Esophagus (tissue), 2 donors: ENCODE measurements at regions not wholly inside any gene's neighbourhood (a gene's known extent, or its start where the extent isn't known, plus 50 kb on each side); places are given as distances from the start of the nearest gene placed in this dataset.

ENCODE experiments used
- H3K27ac ChIP-seq, 2 donors: one replicate each; pipeline ENCODE4 v1.5.1; 2013; ENCODE audit warnings: low read depth in 2 of 2, mild to moderate bottlenecking in 2 of 2, inconsistent platforms in 1 of 2, low read length in 1 of 2, moderate library complexity in 1 of 2
- H3K27me3 ChIP-seq, 2 donors: one replicate each; pipeline ENCODE4 v1.6.1; 2013; ENCODE audit warnings: low read length in 2 of 2, control low read depth in 1 of 2, mild to moderate bottlenecking in 1 of 2; ENCODE audit not compliant: insufficient read depth in 2 of 2, control insufficient read depth in 1 of 2
- H3K36me3 ChIP-seq, 2 donors: one replicate each; pipeline ENCODE4 v1.6.1; 2013; ENCODE audit warnings: low read length in 1 of 2; ENCODE audit not compliant: control insufficient read depth in 2 of 2, insufficient read depth in 2 of 2
- H3K4me1 ChIP-seq, 2 donors: one replicate each; pipeline ENCODE4 v1.6.1; 2013; ENCODE audit warnings: low read length in 1 of 2; ENCODE audit not compliant: control insufficient read depth in 2 of 2, insufficient read depth in 2 of 2
- H3K4me3 ChIP-seq, 2 donors: one replicate each; pipeline ENCODE4 v1.5.1; 2013; ENCODE audit warnings: low read length in 2 of 2, mild to moderate bottlenecking in 2 of 2, low read depth in 1 of 2, moderate library complexity in 1 of 2
- H3K9me3 ChIP-seq, 2 donors: one replicate each; pipeline ENCODE4 v1.6.1; 2013; ENCODE audit warnings: mild to moderate bottlenecking in 2 of 2, low read depth in 1 of 2, low read length in 1 of 2, moderate library complexity in 1 of 2; ENCODE audit not compliant: control insufficient read depth in 2 of 2, insufficient read depth in 1 of 2
- WGBS, 2 donors: extraction: QIAGEN DNeasy Blood & Tissue Kit; methylation state at CpG; one replicate each; pipeline ENCODE4 v1.1.7; 2013; 5-methylcytosine and 5-hydroxymethylcytosine counted together
- donor health status: healthy with polysubstance abuse.
- donor health status: Bipolar disorder and iron deficiency.

DNA sequence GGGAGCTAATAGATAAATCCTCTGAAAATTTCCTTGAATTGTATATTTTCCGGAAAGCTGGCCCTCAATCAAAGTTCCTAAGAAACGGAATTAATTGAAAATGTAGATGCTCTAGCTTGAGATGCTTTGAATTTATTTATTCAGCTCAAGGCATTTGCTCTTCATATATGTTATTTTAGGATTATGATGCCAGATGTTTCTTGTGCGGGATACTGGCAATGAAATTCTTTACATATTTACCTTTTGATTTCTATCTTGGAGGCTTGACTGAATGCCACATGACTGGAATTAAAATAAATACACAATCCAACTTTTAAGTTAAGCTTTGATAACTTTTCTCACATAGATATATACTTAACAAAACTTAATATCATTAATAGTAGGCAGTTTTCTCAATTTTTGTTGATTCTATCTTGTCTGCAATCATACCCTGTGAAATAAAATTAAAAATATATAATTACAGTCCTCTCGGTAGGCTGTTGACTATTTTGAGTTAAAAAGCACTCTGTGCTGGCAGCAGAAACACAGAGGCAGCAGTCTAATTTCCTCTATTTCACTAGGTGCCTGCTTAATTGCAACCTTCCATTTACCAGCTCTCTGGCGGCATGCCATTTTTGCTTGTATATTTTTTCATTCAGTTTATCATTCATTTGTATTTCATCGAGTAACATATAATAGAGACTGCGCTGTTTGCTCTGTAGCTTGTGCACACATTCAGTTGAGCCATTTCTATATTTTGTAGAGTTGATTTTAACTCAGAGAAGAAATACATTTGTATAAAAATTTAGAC, 991.5 kb downstream of the ADGRL3 start:
- peaks cover 0 to 4% of the 10 kb centered on the region in 2 donors for H3K9me3 ChIP-seq
- 55 to 59% methylated on average over 7 of the region's 7 CpGs for WGBS, 2 donors

DNA sequence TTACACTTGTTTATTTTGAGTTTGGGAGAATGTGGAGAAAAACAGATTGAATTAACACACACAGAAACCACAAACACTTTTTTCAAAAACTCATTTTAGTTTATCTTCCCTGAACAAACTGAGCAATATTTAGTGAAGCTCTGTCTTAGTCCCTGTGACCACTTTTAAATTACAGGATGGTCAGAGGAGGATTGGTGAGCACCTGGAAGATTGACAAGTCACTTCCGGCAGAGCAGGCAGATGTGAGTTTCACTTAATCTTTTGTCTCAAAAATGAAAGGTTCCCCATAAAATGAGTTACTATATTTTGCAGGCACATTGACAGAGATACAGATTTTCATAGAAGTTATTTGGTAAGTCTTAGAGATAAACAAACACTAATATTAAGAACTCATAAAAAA, 970.1 kb downstream of the ADGRL3 start:
- WGBS, 2 donors: 54 to 63% methylated on average over 1 of the region's 1 CpG
- H3K4me1 ChIP-seq: no peaks in the 10 kb centered on the region
- H3K27ac ChIP-seq: no peak overlapping the region

More for the DNA sequence above, 991.5 kb downstream of the ADGRL3 start:
- no peaks in the 10 kb centered on the region for H3K27me3 ChIP-seq
- H3K4me3 ChIP-seq: no peak overlapping the region
- H3K36me3 ChIP-seq: no peaks in the 10 kb centered on the region
- no peaks in the 10 kb centered on the region for H3K4me1 ChIP-seq
- H3K27ac ChIP-seq: no peak overlapping the region

DNA sequence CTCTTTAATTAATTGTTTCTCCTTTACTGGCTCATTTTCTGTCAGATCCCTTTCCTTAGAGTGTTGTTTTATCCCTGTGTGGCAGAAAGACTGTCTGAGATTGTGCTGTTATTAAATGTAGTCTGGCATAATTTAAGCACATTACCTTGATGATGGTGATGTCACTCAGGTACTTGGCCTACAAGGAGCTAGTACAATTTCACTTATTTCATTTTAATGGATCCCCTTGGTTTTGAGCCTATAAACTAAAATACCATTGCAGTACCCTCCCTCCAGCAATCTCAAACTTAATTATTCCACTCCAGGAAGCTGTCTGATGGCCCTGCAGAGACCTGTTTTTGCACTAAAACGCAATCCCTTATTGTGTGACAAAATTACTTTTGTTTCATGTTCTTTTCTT, 968.6 kb downstream of the ADGRL3 start:
- no peak overlapping the region for H3K27ac ChIP-seq
- no peaks in the 10 kb centered on the region for H3K27me3 ChIP-seq
- 62 to 81% methylated on average over 1 of the region's 1 CpG for WGBS, 2 donors
- no peaks in the 10 kb centered on the region for H3K4me1 ChIP-seq
- no peaks in the 10 kb centered on the region for H3K36me3 ChIP-seq
- no peak overlapping the region for H3K4me3 ChIP-seq
- no peaks in the 10 kb centered on the region for H3K9me3 ChIP-seq

More for the DNA sequence above, 970.1 kb downstream of the ADGRL3 start:
- Histone ChIP-seq H3K9me3 (no peaks in the 10 kb centered on the region), H3K4me3 (no peak overlapping the region), H3K27me3 (no peaks in the 10 kb centered on the region), H3K36me3 (no peaks in the 10 kb centered on the region)

DNA sequence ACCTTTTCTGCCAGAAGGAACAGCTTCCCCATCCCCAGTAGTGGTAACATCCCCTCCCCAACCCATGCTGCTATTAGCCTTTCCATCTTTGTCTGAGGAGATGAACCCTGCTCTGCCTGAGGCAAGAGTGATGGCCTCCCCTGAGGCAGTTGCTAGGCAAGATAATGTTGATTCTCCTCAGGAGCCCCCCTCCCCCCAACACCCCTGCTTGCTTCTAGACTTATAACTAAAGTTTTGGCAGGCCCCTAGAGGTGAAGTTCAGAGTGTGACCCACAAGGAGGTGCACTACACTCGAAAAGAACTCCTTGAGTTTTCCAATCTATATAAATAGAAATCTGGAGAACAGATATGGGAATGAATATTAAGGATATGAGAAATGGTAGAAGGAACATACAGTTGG, 962.5 kb downstream of the ADGRL3 start:
- Histone ChIP-seq H3K27ac (no peak overlapping the region), H3K36me3 (no peaks in the 10 kb centered on the region), H3K9me3 (peaks cover 0 to 3% of the 10 kb centered on the region in 2 donors), H3K27me3 (no peaks in the 10 kb centered on the region), H3K4me3 (no peak overlapping the region), H3K4me1 (no peaks in the 10 kb centered on the region)
- WGBS, 2 donors: 58 to 77% methylated on average over 1 of the region's 1 CpG

DNA sequence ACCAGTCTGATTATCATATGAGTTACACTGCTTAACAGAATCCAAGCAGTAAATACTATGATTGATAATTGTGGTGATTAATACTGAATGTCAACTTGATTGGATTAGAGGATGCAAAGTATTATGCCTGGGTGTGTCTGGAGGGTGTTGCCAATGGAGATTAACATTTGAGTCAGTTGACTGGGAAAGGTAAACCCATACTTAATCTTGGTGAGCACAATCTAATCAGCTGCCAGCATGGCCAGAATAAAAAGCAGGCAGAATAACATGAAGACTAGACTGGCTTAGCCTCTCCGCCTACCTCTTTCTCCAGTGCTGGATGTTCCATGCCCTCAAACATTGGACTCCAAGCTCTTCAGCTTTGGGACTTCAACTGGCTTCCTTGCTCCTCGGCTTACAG, 961.3 kb downstream of the ADGRL3 start:
- Histone ChIP-seq H3K36me3 (no peaks in the 10 kb centered on the region), H3K4me3 (no peak overlapping the region), H3K9me3 (peaks cover 0 to 3% of the 10 kb centered on the region in 2 donors), H3K4me1 (no peaks in the 10 kb centered on the region), H3K27me3 (no peaks in the 10 kb centered on the region), H3K27ac (no peak overlapping the region)
- WGBS, 2 donors: 73 to 81% methylated on average over 2 of the region's 2 CpGs

DNA sequence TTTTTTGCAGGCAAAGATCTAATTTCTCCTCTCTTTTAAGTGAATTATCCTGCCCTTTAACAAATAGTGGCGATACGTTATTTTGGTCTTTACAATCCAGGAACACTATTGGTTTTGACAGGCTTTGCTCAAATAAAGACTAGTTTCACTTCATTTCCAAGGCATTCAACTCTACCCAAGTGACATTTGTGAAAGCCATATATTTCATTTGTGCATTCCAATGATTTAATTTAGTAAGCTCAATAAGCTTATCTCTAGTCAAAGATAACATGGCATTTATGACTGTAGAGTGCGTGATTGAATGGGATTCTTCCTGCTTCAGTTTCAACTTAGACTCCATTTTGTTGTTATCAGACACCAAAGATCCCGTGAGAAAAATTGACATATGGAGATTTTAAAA, 959.8 kb downstream of the ADGRL3 start:
- no peaks in the 10 kb centered on the region for H3K27me3 ChIP-seq
- no peaks in the 10 kb centered on the region for H3K4me1 ChIP-seq
- no peak overlapping the region for H3K4me3 ChIP-seq
- peaks cover 0 to 4% of the 10 kb centered on the region in 2 donors for H3K9me3 ChIP-seq
- no peaks in the 10 kb centered on the region for H3K36me3 ChIP-seq
- 81 to 90% methylated on average over 4 of the region's 4 CpGs for WGBS, 2 donors
- no peak overlapping the region for H3K27ac ChIP-seq

DNA sequence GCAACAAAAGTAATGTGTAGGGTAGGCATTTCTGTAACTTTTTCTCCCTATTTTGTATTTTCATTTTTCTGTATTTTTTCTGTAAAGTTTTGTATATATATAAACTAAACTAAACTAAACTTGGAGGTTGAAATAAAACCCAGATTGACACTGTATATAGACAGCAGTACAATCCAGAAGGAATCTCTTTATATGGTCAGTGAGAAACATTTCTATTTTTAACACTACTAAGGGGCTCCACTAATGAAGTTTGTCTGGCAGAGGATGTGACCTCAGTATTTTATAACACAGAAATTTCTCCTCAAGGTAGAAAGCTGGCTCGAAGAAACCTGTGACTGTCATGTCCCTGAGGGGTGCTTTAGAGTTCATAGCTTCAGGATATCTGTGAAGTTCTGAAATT, 959.2 kb downstream of the ADGRL3 start:
- Histone ChIP-seq H3K9me3 (peaks cover 0 to 4% of the 10 kb centered on the region in 2 donors), H3K36me3 (no peaks in the 10 kb centered on the region), H3K27me3 (no peaks in the 10 kb centered on the region), H3K27ac (no peak overlapping the region), H3K4me1 (no peaks in the 10 kb centered on the region), H3K4me3 (no peak overlapping the region)
- 46 to 50% methylated on average over 1 of the region's 1 CpG for WGBS, 2 donors

DNA sequence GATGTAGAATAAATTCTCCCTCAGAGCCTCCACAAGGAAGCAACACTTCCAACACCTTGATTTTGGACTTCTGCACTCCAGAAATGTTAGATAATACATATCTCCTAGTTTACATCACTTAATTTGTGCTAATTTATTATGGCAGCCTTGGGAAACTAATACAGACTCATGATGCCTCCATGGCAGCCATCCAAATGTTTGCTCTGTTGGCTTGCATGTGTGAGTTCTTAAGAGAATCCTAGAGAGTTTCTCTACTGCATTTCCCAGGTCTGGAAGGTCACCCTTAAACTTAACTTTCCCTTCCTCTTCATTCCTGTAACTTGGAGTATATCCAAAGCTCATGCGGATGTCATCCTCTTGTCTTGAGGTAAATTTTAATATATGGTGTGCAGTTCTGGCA, 956.1 kb downstream of the ADGRL3 start:
- no peaks in the 10 kb centered on the region for H3K4me1 ChIP-seq
- WGBS, 2 donors: 81 to 86% methylated on average over 1 of the region's 1 CpG

DNA sequence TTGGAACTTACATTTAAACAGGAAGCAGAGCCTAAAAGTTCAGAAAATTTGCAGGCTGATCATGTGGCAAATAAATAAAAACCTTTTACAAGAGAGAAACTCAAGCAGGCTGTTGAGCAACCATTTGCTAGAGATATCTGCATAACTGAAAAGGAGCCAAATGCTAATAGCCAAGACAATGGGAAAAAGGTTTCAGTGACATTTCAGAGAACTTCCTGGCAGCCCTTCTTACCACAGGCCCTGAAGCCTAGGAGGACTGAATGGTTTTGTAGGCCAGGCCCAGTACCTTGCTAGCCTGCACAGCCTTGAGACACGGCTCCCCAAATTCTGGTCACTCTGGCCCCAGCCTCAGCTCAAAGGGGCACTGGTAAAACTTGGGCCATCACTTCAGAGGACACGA, 945.1 kb downstream of the ADGRL3 start:
- H3K27ac ChIP-seq: no peak overlapping the region
- H3K36me3 ChIP-seq: no peaks in the 10 kb centered on the region
- no peaks in the 10 kb centered on the region for H3K4me1 ChIP-seq
- peaks cover 3% of the 10 kb centered on the region in 2 donors for H3K9me3 ChIP-seq
- no peaks in the 10 kb centered on the region for H3K27me3 ChIP-seq
- no peak overlapping the region for H3K4me3 ChIP-seq
- 78% methylated on average over 2 of the region's 2 CpGs for WGBS, 2 donors

More for the DNA sequence above, 956.1 kb downstream of the ADGRL3 start:
- no peaks in the 10 kb centered on the region for H3K36me3 ChIP-seq
- no peaks in the 10 kb centered on the region for H3K27me3 ChIP-seq
- H3K4me3 ChIP-seq: no peak overlapping the region
- H3K9me3 ChIP-seq: peaks cover 0 to 1% of the 10 kb centered on the region in 2 donors
- no peak overlapping the region for H3K27ac ChIP-seq

DNA sequence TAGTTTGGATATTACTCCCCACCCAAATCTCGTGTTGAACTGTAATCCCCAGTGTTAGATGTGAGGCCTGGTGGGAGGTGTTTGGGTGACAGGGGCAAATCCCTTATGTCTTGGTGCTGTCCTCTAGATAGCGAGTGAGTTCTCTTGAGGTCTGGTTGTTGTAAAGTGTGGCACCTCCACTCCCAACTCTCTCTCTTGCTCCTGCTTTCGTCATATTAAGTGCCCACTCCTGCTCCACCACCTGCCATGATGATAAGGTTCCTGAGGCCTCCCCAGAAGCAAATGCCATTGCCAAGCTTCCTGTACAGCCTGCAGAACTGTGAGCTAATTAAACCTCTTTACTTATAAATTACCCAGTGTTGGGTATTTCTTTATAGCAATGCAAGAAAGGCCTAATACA, 944.3 kb downstream of the ADGRL3 start:
- peaks cover 3% of the 10 kb centered on the region in 2 donors for H3K9me3 ChIP-seq
- no peaks in the 10 kb centered on the region for H3K27me3 ChIP-seq
- 80 to 84% methylated on average over 3 of the region's 3 CpGs for WGBS, 2 donors
- H3K4me3 ChIP-seq: no peak overlapping the region
- H3K4me1 ChIP-seq: no peaks in the 10 kb centered on the region
- no peak overlapping the region for H3K27ac ChIP-seq
- H3K36me3 ChIP-seq: no peaks in the 10 kb centered on the region
